Trophoblast cell (in vitro differentiated cells and primary cell): ENCODE measurements at regions not wholly inside any gene's neighbourhood (a gene's known extent, or its start where the extent isn't known, plus 50 kb on each side); places are given as distances from the start of the nearest gene placed in this dataset.

Source experiments
- DNase-seq, 2 donors: peaks; one replicate each; pipeline ENCODE4 v3.0.0-alpha.2; 2016
- H2AFZ ChIP-seq: 2 replicates; pipeline ENCODE4 v1.6.1; 2013; ENCODE audit warnings: low read length, moderate library complexity, mild to moderate bottlenecking; ENCODE audit not compliant: insufficient read depth, poor library complexity
- H2AK5ac ChIP-seq: 2 replicates; pipeline ENCODE4 v1.6.1; 2013; ENCODE audit warnings: mild to moderate bottlenecking, low read length
- H2BK120ac ChIP-seq: 2 replicates; pipeline ENCODE4 v1.6.1; 2013; ENCODE audit warnings: low read length, mild to moderate bottlenecking, moderate library complexity; ENCODE audit not compliant: insufficient read depth, poor library complexity
- H2BK12ac ChIP-seq: 2 replicates; pipeline ENCODE4 v1.6.1; 2013; ENCODE audit warnings: mild to moderate bottlenecking, low read length, moderate library complexity
- H2BK5ac ChIP-seq: 2 replicates; pipeline ENCODE4 v1.6.1; 2013; ENCODE audit warnings: low read length, low read depth, moderate library complexity, mild to moderate bottlenecking; ENCODE audit not compliant: poor library complexity
- H3K14ac ChIP-seq: 2 replicates; pipeline ENCODE4 v1.6.1; 2013; ENCODE audit warnings: mild to moderate bottlenecking, low read length
- H3K18ac ChIP-seq: 2 replicates; pipeline ENCODE4 v1.6.1; 2013; ENCODE audit warnings: mild to moderate bottlenecking, low read length
- H3K23ac ChIP-seq: 2 replicates; pipeline ENCODE4 v1.6.1; 2013; ENCODE audit warnings: low read length
- H3K27ac ChIP-seq: 2 replicates; pipeline ENCODE4 v1.5.1; 2013; ENCODE audit warnings: low read depth, mild to moderate bottlenecking, inconsistent platforms, low read length, moderate library complexity
- H3K27me3 ChIP-seq: 2 replicates; pipeline ENCODE4 v1.6.1; 2013; ENCODE audit warnings: inconsistent platforms, mild to moderate bottlenecking, low read length, moderate library complexity; ENCODE audit not compliant: insufficient read depth
- H3K36me3 ChIP-seq, 2 experiments: 1 replicate in 1 of 2; 2 replicates in 1 of 2; pipeline ENCODE4 v1.6.1; 2013; ENCODE audit warnings: low read length in 2 of 2, mild to moderate bottlenecking in 2 of 2, moderate library complexity in 1 of 2; ENCODE audit not compliant: insufficient read depth in 2 of 2, control insufficient read depth in 1 of 2
- H3K4ac ChIP-seq: 2 replicates; pipeline ENCODE4 v1.6.1; 2013; ENCODE audit warnings: low read depth, mild to moderate bottlenecking, low read length, moderate library complexity
- H3K4me1 ChIP-seq, 2 experiments: 1 replicate in 1 of 2; 2 replicates in 1 of 2; pipeline ENCODE4 v1.6.1; 2013; ENCODE audit warnings: low read length in 2 of 2, mild to moderate bottlenecking in 2 of 2, moderate library complexity in 1 of 2; ENCODE audit not compliant: insufficient read depth in 2 of 2, control insufficient read depth in 1 of 2
- H3K4me2 ChIP-seq: 2 replicates; pipeline ENCODE4 v1.6.1; 2013; ENCODE audit warnings: inconsistent platforms, mild to moderate bottlenecking, low read length, moderate library complexity
- H3K4me3 ChIP-seq: 2 replicates; pipeline ENCODE4 v1.5.1; 2013; ENCODE audit warnings: mild to moderate bottlenecking, low read depth, low read length, inconsistent platforms
- H3K79me1 ChIP-seq: one replicate; pipeline ENCODE4 v1.6.1; 2013; ENCODE audit warnings: low read length
- H3K79me2 ChIP-seq: 2 replicates; pipeline ENCODE4 v1.6.1; 2013; ENCODE audit warnings: low read length, mild to moderate bottlenecking; ENCODE audit not compliant: control insufficient read depth, insufficient read depth, poor library complexity
- H3K9ac ChIP-seq: 2 replicates; pipeline ENCODE4 v1.6.1; 2013; ENCODE audit warnings: mild to moderate bottlenecking, low read length
- H3K9me3 ChIP-seq: 2 replicates; pipeline ENCODE4 v1.6.1; 2013; ENCODE audit warnings: low read depth, mild to moderate bottlenecking, control low read depth, inconsistent platforms, low read length; ENCODE audit not compliant: insufficient read depth
- H4K12ac ChIP-seq: 2 replicates; pipeline ENCODE4 v1.6.1; 2013; ENCODE audit warnings: low read depth, mild to moderate bottlenecking, low read length, moderate library complexity
- H4K8ac ChIP-seq: 2 replicates; pipeline ENCODE4 v1.6.1; 2013; ENCODE audit warnings: low read depth, mild to moderate bottlenecking, low read length, moderate library complexity
- H4K91ac ChIP-seq: one replicate; pipeline ENCODE4 v1.6.1; 2013; ENCODE audit warnings: low read depth, mild to moderate bottlenecking, low read length, moderate library complexity
- WGBS: extraction: QIAGEN DNeasy Blood & Tissue Kit; methylation state at CpG from one replicate; pipeline ENCODE4 v1.1.7; 2013; ENCODE audit warnings: missing lambda C conversion rate; ENCODE audit not compliant: insufficient read length, insufficient coverage; ENCODE audit errors: extremely low coverage; 5-methylcytosine and 5-hydroxymethylcytosine counted together

GRCh38 chr3:83842511-83842910 is 1116.3 kb upstream of the CADM2 start:
- Histone ChIP-seq H3K27ac (no peak overlapping the region), H2BK5ac (no peak overlapping the region), H3K4me1 (no peaks in the 10 kb centered on the region), H4K12ac (no peak overlapping the region), H3K4me3 (no peak overlapping the region), H3K9me3 (no peaks in the 10 kb centered on the region), H2AK5ac (no peak overlapping the region), H3K4ac (no peak overlapping the region), H2BK12ac (no peak overlapping the region), H3K9ac (no peak overlapping the region), H4K8ac (no peak overlapping the region), H3K14ac (no peak overlapping the region), H2BK120ac (no peak overlapping the region), H3K79me1 (no peaks in the 10 kb centered on the region), H3K23ac (no peak overlapping the region), H3K79me2 (no peaks in the 10 kb centered on the region), H3K36me3 (no peaks in the 10 kb centered on the region), H2AFZ (no peak overlapping the region), H3K18ac (no peak overlapping the region), H3K27me3 (no peaks in the 10 kb centered on the region), H4K91ac (no peak overlapping the region), H3K4me2 (no peak overlapping the region)
- no CpG with 5 or more reads among the region's 1 CpG for WGBS
- DNase-seq, result no peak

GRCh38 chr3:83843716-83844115 is 1115.1 kb upstream of the CADM2 start:
- H3K4me2 ChIP-seq, result no peak overlapping the region
- no peaks in the 10 kb centered on the region for H3K9me3 ChIP-seq
- DNase-seq, result no peak
- no peak overlapping the region for H2AFZ ChIP-seq
- no peak overlapping the region for H3K18ac ChIP-seq
- H3K4ac ChIP-seq, result no peak overlapping the region
- no peak overlapping the region for H3K14ac ChIP-seq
- H3K4me3 ChIP-seq, result no peak overlapping the region
- H4K8ac ChIP-seq, result no peak overlapping the region
- H2BK5ac ChIP-seq, result no peak overlapping the region
- H3K4me1 ChIP-seq, result no peaks in the 10 kb centered on the region
- H4K12ac ChIP-seq, result no peak overlapping the region
- no peak overlapping the region for H3K9ac ChIP-seq
- H2BK120ac ChIP-seq, result no peak overlapping the region
- no peaks in the 10 kb centered on the region for H3K27me3 ChIP-seq
- H2AK5ac ChIP-seq, result no peak overlapping the region
- no peak overlapping the region for H2BK12ac ChIP-seq
- no peak overlapping the region for H3K23ac ChIP-seq
- no peaks in the 10 kb centered on the region for H3K79me2 ChIP-seq
- H3K36me3 ChIP-seq, result no peaks in the 10 kb centered on the region
- WGBS, result no CpG with 5 or more reads among the region's 2 CpGs
- H4K91ac ChIP-seq, result no peak overlapping the region
- H3K27ac ChIP-seq, result no peak overlapping the region
- no peaks in the 10 kb centered on the region for H3K79me1 ChIP-seq

- Histone ChIP-seq H2BK5ac (no peak overlapping the region), H3K4me2 (no peak overlapping the region), H4K12ac (no peak overlapping the region), H3K4ac (no peak overlapping the region), H3K79me1 (no peaks in the 10 kb centered on the region), H2AK5ac (no peak overlapping the region), H3K36me3 (no peaks in the 10 kb centered on the region), H3K27ac (no peak overlapping the region), H3K23ac (no peak overlapping the region), H2BK12ac (no peak overlapping the region), H3K14ac (no peak overlapping the region), H4K8ac (no peak overlapping the region), H3K27me3 (no peaks in the 10 kb centered on the region), H4K91ac (no peak overlapping the region), H3K9ac (no peak overlapping the region), H3K4me1 (no peaks in the 10 kb centered on the region), H2AFZ (no peak overlapping the region), H3K79me2 (no peaks in the 10 kb centered on the region), H3K18ac (no peak overlapping the region), H3K9me3 (no peaks in the 10 kb centered on the region), H2BK120ac (no peak overlapping the region), H3K4me3 (no peak overlapping the region)
- DNase-seq, result no peak
- no CpG with 5 or more reads among the region's 1 CpG for WGBS
Observed at GRCh38 chr3:83849106-83849730, 1109.6 kb upstream of the CADM2 start.

- no peak overlapping the region for H4K91ac ChIP-seq
- no peak for DNase-seq
- H2BK5ac ChIP-seq, result no peak overlapping the region
- H3K4me2 ChIP-seq, result no peak overlapping the region
- no peaks in the 10 kb centered on the region for H3K36me3 ChIP-seq
- no peak overlapping the region for H2AK5ac ChIP-seq
- no peak overlapping the region for H4K12ac ChIP-seq
- H3K79me2 ChIP-seq, result no peaks in the 10 kb centered on the region
- H3K18ac ChIP-seq, result no peak overlapping the region
- WGBS, result no CpG with 5 or more reads among the region's 2 CpGs
- no peak overlapping the region for H2BK12ac ChIP-seq
- H2BK120ac ChIP-seq, result no peak overlapping the region
- no peak overlapping the region for H3K14ac ChIP-seq
- no peak overlapping the region for H3K27ac ChIP-seq
- H3K27me3 ChIP-seq, result no peaks in the 10 kb centered on the region
- no peak overlapping the region for H4K8ac ChIP-seq
- no peak overlapping the region for H3K23ac ChIP-seq
- no peak overlapping the region for H2AFZ ChIP-seq
- no peak overlapping the region for H3K9ac ChIP-seq
- no peaks in the 10 kb centered on the region for H3K9me3 ChIP-seq
- no peaks in the 10 kb centered on the region for H3K79me1 ChIP-seq
- no peak overlapping the region for H3K4me3 ChIP-seq
- H3K4ac ChIP-seq, result no peak overlapping the region
- no peaks in the 10 kb centered on the region for H3K4me1 ChIP-seq
Observed at GRCh38 chr3:83863380-83863779, 1095.4 kb upstream of the CADM2 start.
